ENCODE measurements at regions not wholly inside any gene's neighbourhood (a gene's known extent, or its start where the extent isn't known, plus 50 kb on each side); places are given as distances from the start of the nearest gene placed in this dataset.

DNA sequence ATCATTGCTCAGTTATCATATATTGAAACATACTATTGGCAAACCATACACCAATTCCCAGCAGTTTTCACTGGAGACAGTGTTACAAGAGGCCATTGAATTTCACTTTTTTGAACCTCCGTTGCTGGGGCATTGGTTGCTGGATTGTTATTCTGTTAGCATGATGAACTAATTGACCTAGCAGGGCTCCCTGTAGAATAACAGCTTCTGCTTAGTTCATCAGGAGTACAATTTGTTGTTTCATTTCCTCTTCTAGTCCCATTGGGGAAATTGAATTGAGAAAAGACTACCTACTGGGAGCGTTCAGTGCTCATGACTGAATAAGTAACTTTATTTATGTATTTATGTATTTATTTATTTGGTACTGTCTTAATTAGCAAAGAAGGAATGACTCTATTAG lies 151.6 kb downstream of the SLIT2 start:
- DNase-seq (ENCODE audit: low spot score): no peak

DNA sequence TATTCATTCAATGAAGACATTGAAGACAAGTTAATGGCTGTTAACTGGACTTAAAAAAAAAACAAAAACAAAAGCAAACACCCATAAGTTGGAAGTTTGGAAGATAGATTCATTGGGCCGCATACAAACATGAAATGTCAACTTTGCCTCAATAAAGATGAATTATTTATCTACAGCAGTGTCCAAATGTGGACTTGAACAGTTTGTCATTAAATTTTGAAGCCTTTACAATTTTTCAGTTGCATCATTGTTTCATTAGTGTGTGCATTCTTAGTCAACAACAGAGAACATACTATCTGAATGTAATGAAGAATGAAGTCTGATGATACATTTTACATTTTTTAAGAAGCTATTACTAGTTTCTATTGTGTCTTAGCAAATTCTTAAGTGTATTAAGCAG lies 152.1 kb downstream of the SLIT2 start:
- no peak for DNase-seq (ENCODE audit: low spot score)

DNA sequence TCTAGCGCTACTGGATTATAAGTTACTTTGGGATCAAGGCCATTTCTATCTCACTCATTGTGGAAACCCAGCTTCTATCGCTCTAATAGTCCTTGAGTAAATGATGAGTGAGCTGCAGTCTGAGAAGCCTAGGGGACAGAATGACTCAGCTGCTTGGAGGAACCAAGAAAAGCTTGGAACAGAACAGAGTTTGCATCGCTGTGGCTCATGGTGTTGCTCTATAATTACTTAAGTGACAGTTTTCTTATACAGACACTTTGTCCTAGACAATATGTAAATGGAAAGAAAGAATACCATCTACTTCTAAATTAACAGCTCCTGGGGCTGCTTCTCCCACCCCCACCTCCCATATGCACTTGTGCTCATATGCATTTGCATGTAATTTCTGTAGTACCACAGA lies 156.9 kb downstream of the SLIT2 start:
- no peak for DNase-seq (ENCODE audit: low spot score)

DNA sequence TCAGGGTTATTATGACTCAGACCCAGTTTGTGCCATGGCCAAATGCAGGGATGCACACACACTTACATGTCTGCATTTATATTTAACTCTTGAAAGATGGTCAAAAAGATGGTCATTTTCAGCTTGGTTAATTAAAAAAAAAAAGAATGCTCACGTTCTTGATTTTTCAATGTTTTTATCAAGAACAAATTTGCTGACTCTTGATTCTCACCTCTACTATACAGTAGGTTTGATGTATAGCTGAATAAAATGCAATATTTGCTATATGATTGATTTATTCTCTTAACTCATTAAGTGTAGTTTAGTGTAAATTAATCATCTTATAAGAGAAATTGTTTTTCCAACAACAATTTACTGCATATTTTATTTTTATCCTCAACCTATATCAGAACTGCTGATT lies 160.4 kb downstream of the SLIT2 start:
- no peak for DNase-seq (ENCODE audit: low spot score)

DNA sequence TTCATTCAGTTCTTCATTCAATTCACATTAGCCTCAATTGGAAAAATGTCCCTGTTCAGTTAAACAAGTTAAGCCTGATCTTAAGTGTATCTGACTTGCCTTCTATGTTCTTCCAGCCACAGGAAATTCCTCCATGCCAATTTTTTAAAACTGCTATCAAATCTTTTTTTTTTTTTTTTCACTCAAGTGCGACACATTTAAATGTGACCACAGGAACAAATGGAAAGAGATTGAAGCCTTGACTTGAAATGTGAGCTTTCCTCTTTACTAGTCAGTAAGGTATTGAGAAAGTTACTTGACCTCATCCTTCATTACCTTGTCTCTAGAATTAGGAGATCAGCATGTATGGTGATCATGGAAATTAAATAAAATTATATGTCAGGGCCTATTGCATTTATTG lies 165.1 kb downstream of the SLIT2 start:
- DNase-seq (ENCODE audit: low spot score): no peak

DNA sequence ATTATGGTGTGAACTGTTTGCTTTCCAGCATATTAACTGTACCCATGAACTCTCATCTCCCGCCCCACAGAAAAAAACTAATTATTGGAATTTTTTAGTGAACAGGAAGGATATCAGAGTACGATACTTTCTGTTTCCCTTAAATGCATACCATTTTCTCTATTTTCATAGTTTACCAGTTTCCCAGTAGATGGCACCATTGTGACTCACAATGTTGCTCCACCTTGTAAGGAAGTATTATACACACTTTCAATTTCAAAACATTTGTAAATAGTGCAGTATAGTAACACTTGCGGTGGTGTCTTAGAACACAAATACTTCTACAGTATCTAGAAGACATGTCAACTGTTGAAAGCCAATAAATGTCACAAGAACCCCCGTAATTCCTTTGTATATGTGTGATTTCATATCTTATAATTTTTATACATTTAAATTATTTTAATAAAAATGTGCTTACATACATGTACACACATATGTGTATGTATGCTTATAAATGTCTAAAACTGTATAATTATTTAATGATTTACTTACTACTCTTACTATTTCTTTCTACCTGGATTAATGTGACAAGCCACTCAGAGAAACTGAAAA lies 167.3 kb downstream of the SLIT2 start:
- no peak for DNase-seq (ENCODE audit: low spot score)

DNA sequence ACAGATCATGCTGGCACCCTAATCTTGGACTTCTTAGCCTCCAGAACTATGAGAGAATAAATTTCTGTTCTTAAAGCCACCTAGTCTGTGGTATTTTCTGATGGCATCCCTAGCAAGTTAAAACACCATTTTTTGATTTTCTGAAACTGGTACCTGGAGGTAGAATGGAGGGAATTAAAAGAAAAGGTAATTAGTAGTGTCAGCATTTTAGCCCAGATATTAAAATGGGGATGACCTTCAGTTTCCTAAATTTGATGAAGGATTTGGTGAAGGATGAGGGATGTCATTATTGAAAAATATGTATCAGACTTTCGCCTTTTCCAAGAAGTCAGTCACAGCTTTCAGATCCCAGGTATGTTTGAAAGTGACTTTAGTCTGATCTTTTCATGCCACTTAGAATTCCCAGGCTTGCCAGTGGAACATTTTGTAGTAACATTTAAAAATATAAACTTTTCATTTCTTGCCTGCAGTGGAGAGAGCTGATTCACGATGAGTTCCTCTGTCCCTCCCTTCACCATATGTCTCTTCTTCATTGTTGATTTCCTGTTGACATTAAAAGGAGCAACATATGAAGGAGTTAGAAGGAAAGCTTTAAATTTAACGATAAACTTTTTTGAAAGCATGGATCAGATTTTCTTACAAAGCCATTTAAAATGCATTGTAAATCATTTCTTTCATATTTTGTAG lies 169.4 kb downstream of the SLIT2 start:
- DNase-seq (ENCODE audit: low spot score): no peak

DNA sequence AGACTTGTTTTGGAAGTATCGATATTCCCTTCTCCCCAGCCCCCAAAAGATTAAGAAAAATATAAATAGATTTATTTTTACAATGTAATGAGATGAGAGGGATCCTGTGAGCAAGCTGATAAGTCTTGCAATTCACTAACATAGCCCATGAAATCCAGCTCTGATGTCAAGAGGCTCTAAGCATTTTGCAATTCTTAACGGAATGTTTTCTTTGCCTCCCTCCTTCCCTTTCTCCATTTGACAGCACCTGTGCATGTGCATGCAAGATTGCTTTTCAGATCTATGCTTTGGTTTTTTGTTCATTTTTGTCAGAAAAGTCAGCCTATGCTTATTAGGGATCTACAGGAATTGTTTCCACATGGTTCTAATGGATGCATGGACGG lies 169.9 kb downstream of the SLIT2 start:
- DNase-seq (ENCODE audit: low spot score): no peak

DNA sequence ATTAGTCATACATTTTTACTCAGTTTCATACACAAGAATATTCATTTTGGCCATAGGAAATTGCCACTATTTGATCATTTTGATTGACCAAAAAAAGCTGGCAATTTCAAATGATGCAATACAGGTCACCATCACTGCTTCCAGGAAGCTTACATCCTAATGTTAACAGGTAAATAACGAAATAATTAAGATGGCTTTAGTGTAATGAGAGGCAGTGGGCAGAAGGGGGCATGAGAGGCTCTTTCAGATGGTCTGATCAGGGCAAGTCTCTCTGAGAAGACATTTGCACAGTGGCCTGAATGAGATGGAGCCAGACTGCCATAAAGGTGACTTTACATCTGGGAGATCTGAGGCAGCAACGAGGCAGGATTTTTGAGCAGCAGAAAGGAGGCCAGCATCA lies 170.7 kb downstream of the SLIT2 start:
- peak; percentile 48 for DNase-seq (ENCODE audit: low spot score)

DNA sequence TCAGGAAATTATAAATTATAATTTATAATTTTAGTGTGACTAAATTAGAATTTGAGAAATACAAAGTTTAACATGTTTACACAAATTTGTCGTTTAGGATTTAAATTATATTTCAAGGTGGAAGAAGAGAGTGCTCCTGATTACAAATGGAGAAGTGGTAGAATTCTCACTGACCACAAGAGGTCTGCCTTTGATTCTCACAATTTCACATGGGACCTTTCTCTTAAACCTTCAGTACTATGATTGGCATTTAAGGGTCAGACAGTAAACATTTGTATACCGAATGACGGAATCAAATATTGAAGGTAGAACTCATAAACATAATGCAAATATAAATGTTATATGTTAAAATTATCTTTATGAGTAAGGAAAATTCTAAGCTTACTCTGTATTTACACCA lies 171.7 kb downstream of the SLIT2 start:
- no peak for DNase-seq (ENCODE audit: low spot score)

DNA sequence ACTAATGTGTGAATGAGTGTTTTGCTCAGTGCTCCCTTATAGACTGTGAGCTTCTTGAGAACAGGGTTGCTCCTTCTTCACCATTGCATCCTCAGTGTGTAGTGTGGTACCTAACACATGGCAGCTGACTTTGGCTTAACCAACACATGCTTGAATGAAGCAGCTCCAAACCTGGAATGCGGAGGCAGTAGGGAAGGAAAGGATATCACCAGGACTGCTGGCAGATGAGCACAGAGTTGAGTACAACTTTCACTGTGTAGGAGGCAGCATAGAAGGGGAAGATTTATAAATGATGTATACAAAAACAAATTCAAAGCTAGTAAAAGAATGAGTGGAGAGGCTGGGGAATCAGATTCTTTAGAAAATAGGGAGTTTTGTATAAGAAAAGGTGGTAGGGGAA lies 174.3 kb downstream of the SLIT2 start:
- no peak for DNase-seq (ENCODE audit: low spot score)

DNA sequence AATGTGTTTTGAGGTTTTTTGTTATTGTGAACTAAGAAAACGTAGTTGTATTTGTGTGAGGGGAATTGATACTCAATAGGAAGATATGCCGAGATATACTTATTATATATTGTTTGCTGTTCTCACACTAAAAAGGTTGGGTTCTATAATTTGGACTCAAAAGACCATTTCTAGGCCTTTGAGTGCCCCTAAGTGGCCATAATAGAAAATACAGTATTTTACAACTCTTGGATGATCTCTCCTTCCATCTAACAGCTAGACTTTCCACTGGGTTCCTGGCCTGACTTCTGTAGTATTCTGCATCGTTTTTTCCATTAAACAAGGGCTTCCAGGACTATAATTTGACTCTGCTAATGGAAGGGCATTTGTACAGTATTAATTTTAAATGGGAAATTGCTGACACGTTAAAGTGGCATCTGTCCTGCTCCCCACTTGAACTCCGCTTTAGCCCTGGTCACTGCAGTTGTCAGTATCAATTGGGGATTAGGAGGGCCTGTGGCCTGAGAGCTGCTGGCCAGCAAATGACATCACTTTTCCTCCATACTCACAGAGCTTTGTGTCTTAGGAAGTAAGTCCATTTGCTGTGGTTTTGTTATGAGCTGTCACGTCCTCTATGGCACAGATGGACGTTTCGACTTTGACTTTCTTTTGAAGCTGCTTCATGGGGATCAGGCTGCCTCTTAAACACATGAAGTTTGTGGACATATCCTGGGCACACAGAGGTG lies 176.9 kb downstream of the SLIT2 start:
- no peak for DNase-seq (ENCODE audit: low spot score)

DNA sequence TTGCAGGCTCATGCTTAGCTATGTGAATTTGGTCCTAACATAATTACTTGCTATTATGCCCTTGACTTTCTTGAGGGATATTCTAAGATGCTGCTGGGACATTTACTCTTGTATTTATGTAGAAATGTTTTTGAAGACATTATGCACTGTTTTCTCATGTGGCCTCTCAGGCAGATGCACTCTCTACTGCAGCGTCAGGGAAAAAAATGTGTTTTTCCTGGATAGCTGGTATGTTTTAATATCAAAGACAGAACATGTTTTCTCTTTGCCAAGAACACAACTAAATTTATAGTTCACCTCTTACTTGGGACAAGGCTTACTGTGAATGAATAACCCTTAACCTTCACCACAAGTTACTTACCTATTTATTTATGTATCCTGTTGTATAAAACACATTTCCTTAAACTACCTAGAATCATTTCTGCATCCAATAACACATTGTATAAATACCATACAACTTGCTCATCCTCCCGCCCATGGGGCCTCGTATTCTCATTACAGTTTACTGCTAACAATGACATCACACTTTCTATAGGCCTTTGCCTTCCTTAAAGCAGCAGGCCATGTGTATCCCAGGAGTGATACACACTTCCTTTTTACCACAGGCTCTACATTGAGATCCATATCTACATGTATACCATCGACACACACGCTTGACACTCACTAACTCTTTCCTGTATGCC lies 178.7 kb downstream of the SLIT2 start:
- no peak for DNase-seq (ENCODE audit: low spot score)

DNA sequence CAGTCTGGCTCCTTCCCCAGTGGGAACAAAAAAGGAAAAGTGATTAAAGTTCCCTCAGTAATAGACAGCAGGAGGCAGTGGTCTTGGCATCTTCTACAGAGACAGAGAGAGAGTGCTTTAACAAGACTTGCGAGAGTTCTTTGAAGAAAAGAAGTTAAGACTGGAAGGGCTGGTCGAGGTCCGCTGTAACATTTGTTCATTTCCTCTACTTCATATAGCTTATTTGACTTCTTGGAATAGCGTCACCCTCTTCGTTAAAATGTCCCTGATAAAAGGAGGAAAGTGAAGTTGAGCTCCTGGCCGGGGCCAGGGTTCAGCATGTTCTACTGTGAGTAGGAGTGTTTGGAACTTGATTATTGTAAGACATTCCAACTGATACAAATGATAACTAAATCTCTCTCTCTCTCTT lies 179.8 kb downstream of the SLIT2 start:
- no peak for DNase-seq (ENCODE audit: low spot score)

DNA sequence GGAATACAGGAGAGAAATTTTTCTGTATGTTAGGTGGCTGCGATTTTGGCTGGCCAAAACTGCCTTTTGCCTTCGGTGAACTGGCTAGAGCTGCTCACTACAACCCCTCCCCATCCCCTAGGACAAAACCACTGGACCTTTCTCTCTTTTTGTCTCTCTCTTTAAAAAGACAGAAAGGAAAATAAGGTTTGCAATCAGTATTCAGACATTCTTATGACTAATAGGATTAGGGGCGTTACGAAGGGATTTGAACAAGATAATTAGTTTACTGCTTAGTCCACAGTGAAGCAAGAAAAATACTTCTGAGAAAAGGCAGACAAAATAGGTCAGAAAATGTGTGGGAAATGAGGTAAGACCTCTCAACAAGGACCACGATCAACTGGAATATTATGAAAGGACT lies 180.4 kb downstream of the SLIT2 start:
- no peak for DNase-seq (ENCODE audit: low spot score)

DNA sequence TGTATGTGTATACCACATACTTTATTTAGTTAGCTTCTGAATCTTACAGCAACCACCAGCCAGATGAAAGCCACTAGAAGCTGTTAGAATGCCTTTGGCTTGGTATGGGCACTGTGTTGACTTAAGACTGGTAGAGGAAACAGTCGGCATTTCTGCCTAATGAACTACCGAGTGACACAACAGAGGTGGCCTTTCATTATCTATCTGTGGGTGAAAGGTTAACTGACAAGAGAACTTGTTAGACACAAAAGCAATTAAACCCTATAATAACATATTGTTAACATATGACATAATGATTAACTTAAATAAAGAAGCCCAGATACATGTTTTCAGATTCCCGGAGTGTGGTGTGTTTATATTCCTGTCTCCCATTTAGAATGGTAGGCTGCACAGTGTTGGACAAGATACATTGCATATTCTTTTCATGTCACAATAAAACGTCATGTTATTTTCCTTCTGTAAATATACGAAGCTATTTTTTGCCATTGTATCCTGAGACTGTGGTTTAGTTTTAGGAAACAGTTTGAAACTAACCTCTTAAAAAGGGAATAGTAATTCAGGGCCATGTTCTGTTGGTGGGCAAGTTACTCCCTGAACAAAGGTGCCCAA lies 181.5 kb downstream of the SLIT2 start:
- DNase-seq (ENCODE audit: low spot score): peak; percentile 40

DNA sequence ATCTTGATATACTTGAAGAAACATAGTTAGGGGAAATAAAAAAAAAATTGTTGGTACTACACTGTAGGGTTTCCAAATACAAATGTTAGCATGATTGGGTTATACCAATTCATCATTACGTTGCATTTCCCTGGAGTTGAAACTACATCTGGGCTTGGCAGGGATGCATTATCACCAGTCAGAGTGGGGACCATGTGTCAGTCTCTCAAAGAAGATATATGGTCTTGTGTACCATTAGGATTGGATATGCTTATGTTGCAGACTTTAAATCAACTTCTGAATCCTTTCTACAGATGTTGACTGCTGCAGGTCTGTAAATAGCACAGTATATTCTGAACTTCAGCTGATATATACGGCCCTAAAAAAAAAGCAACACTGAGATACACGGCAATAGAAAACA lies 188.5 kb downstream of the SLIT2 start:
- DNase-seq (ENCODE audit: low spot score): no peak

DNA sequence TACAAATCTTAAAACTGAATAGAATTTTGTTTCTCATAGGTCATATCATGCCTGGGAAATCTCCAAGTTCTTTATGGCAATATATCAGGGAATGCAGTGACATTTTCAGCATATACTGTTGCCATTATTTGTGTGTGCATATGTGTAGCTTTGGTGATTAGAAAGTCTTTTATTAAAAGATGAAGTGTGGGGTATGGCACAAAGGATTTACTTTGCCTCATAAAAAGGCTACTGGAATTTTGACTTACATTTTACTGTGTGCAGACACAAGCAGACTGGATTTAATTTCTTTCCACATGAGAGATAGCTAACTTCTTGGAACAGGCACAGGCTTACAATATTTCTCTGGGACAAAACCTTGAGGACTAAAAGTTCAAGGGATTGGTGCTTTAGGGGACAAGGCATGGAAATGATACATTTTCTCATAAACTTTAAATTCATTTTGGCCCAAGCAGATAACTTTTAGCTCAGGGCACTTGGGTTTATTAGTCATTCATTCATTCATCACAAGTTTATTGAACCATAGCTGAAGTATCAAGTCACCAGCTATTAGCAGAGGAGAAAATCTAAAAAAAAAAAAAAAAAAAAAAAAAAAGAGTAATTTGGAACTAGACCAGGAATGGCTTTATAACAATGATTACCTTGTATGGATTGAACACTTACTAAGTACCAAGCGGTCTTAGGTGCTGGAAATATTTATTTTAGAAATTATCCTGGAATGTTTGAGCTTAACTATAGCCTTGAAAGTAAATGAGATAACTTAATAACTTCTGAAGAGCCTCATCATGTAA lies 191.5 kb downstream of the SLIT2 start:
- no peak for DNase-seq (ENCODE audit: low spot score)

DNA sequence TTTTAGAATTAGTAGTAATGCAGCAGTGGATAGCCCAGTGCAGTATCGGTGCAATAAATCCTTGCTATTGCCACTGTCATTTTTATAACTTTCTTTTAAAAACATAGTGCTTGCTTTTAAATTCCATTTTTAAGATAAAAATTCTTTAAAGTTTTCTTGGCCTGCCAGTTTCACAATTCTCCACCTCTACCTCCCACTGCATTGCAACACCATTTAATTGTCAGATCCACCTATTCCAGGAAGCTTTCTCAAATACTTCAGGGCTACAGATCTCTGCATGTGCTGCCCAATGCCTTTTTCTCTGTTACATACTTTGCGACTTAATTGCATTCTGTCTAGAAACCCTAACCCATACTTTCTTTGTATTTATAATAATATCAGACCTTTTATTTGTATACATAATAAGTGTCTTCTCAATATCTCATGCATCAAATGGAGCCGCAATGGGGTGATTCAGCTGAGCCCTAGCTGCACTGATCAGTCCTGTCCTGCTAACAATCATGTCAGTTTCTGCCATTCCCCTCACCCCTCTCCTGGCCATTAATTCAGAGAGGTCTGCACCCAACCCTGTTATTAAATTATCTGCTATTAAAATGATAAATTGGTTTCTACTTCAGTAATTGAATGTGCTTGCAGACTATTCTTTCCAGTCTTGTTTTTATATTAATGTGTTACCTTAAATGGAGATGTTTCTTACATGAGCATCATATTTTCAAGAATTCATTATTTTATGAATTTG lies 193.1 kb downstream of the SLIT2 start:
- DNase-seq (ENCODE audit: low spot score): no peak

DNA sequence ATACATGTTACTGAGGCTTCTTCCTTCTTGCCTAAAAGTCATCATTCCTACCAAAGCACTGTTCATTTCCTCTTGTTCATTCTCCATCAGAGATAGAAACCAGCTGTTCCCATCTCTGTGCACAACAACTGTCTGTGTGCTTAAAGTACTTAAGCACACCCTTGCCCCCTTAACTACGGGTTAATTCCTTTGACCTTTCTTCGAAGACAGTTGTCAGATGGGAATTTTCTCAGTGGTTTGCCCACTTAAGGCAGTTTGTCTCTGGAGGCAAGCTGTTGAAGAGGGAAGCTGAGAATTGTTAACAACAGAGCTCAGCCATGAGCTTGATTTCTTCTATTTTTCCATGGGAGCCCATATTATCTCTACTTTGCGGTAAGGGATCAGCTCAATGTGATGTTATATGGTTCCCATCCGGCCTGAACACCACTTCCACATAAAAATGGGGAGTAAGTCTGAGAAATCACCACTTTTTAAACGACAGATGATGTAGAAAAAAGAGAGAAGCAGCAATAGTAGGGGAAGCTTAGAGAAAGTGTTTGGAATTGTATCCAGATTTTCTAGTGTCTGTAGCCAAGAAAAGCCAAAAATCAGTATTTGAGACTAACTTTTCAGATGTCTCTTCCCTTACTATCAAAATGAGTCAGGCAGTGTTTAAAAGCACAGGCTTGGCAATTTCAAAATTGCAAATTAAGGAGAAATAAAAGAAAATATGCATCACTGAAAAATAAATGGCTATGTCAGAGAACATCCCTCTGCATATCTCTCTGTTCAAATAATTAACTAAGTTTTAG lies 194.4 kb downstream of the SLIT2 start:
- DNase-seq (ENCODE audit: low spot score): no peak

All from mucosa of gallbladder (tissue), 1 donor.